Skeletal muscle tissue (tissue), 3 donors: ENCODE measurements at regions not wholly inside any gene's neighbourhood (a gene's known extent, or its start where the extent isn't known, plus 50 kb on each side); places are given as distances from the start of the nearest gene placed in this dataset.
A peak's percentile ranks its signal among the peaks of the same experiment; 100 is the strongest.

Experiments used
- H3K27ac ChIP-seq: one replicate; pipeline ENCODE4 v1.7.0; 2013; ENCODE audit warnings: mild to moderate bottlenecking, low read depth, low read length, inconsistent platforms
- H3K27me3 ChIP-seq, 3 donors: one replicate each; pipeline ENCODE4 v1.7.0; 2013; ENCODE audit warnings: low read length in 3 of 3; ENCODE audit not compliant: control insufficient read depth in 3 of 3, insufficient read depth in 3 of 3
- H3K36me3 ChIP-seq, 3 donors: one replicate each; pipeline ENCODE4 v1.7.0; 2013; ENCODE audit warnings: low read length in 3 of 3; ENCODE audit not compliant: control insufficient read depth in 3 of 3, insufficient read depth in 3 of 3
- H3K4me1 ChIP-seq, 3 donors: one replicate each; pipeline ENCODE4 v1.7.0; 2013; ENCODE audit warnings: low read length in 3 of 3, mild to moderate bottlenecking in 3 of 3; ENCODE audit not compliant: control insufficient read depth in 3 of 3, insufficient read depth in 3 of 3
- H3K4me3 ChIP-seq, 3 donors: one replicate each; pipeline ENCODE4 v1.7.0; 2013; ENCODE audit warnings: low read length in 3 of 3
- H3K9ac ChIP-seq, 3 donors: one replicate each; pipeline ENCODE4 v1.7.0; 2013; ENCODE audit warnings: low read length in 3 of 3, mild to moderate bottlenecking in 3 of 3, moderate library complexity in 2 of 3, low read depth in 1 of 3
- H3K9me3 ChIP-seq, 3 donors: one replicate each; pipeline ENCODE4 v1.7.0; 2013; ENCODE audit warnings: low read length in 3 of 3; ENCODE audit not compliant: control insufficient read depth in 3 of 3
- donor health status: Osteomylitis.

GRCh38 chr13:67574320-67575233 is 344.4 kb upstream of the PCDH9 start:
- Histone ChIP-seq H3K4me3 (no peak overlapping the region), H3K9me3 (no peaks in the 10 kb centered on the region), H3K27ac (peak overlapping the region; percentile 45), H3K36me3 (no peaks in the 10 kb centered on the region), H3K4me1 (no peaks in the 10 kb centered on the region), H3K9ac (no peak overlapping the region), H3K27me3 (no peaks in the 10 kb centered on the region)

GRCh38 chr13:67568205-67568604 is 338.1 kb upstream of the PCDH9 start:
- no peaks in the 10 kb centered on the region for H3K27me3 ChIP-seq
- H3K4me1 ChIP-seq, result no peaks in the 10 kb centered on the region
- H3K27ac ChIP-seq, result no peak overlapping the region
- H3K4me3 ChIP-seq, result no peak overlapping the region
- H3K36me3 ChIP-seq, result no peaks in the 10 kb centered on the region
- H3K9me3 ChIP-seq, result no peaks in the 10 kb centered on the region
- H3K9ac ChIP-seq, result no peak overlapping the region

GRCh38 chr13:67557642-67558241 is 327.6 kb upstream of the PCDH9 start:
- H3K4me1 ChIP-seq, result no peaks in the 10 kb centered on the region
- no peak overlapping the region for H3K9ac ChIP-seq

GRCh38 chr13:67557118-67557517 is 327.0 kb upstream of the PCDH9 start:
- Histone ChIP-seq H3K4me3 (no peak overlapping the region), H3K4me1 (no peaks in the 10 kb centered on the region), H3K9me3 (no peaks in the 10 kb centered on the region), H3K9ac (no peak overlapping the region), H3K27ac (no peak overlapping the region), H3K27me3 (no peaks in the 10 kb centered on the region), H3K36me3 (no peaks in the 10 kb centered on the region)

More at GRCh38 chr13:67557642-67558241, 327.6 kb upstream of the PCDH9 start:
- Histone ChIP-seq H3K27ac (no peak overlapping the region), H3K9me3 (no peaks in the 10 kb centered on the region), H3K4me3 (no peak overlapping the region), H3K36me3 (no peaks in the 10 kb centered on the region), H3K27me3 (no peaks in the 10 kb centered on the region)

GRCh38 chr13:67554746-67555452 is 324.8 kb upstream of the PCDH9 start:
- H3K9ac ChIP-seq, result no peak overlapping the region
- no peaks in the 10 kb centered on the region for H3K27me3 ChIP-seq
- no peaks in the 10 kb centered on the region for H3K4me1 ChIP-seq

GRCh38 chr13:67554286-67554685 is 324.1 kb upstream of the PCDH9 start:
- H3K9ac ChIP-seq, result no peak overlapping the region
- no peaks in the 10 kb centered on the region for H3K36me3 ChIP-seq
- no peak overlapping the region for H3K4me3 ChIP-seq
- no peaks in the 10 kb centered on the region for H3K9me3 ChIP-seq
- H3K27ac ChIP-seq, result no peak overlapping the region
- H3K27me3 ChIP-seq, result no peaks in the 10 kb centered on the region
- H3K4me1 ChIP-seq, result no peaks in the 10 kb centered on the region

More at GRCh38 chr13:67554746-67555452, 324.8 kb upstream of the PCDH9 start:
- H3K27ac ChIP-seq, result no peak overlapping the region
- no peaks in the 10 kb centered on the region for H3K36me3 ChIP-seq
- H3K4me3 ChIP-seq, result no peak overlapping the region
- H3K9me3 ChIP-seq, result no peaks in the 10 kb centered on the region

- H3K4me1 ChIP-seq, result no peaks in the 10 kb centered on the region
- H3K27ac ChIP-seq, result no peak overlapping the region
- H3K27me3 ChIP-seq, result no peaks in the 10 kb centered on the region
- no peak overlapping the region for H3K9ac ChIP-seq
- no peaks in the 10 kb centered on the region for H3K36me3 ChIP-seq
- no peak overlapping the region for H3K4me3 ChIP-seq
- H3K9me3 ChIP-seq, result no peaks in the 10 kb centered on the region
These were observed 319.2 kb upstream of the PCDH9 start for GRCh38 chr13:67549331-67549730.

GRCh38 chr13:67538906-67539305 is 308.8 kb upstream of the PCDH9 start:
- Histone ChIP-seq H3K4me1 (no peaks in the 10 kb centered on the region), H3K4me3 (no peak overlapping the region), H3K9ac (no peak overlapping the region), H3K9me3 (no peaks in the 10 kb centered on the region), H3K27me3 (no peaks in the 10 kb centered on the region), H3K27ac (no peak overlapping the region), H3K36me3 (no peaks in the 10 kb centered on the region)

GRCh38 chr13:67520886-67521285 is 290.8 kb upstream of the PCDH9 start:
- H3K4me1 ChIP-seq, result no peaks in the 10 kb centered on the region
- no peak overlapping the region for H3K27ac ChIP-seq
- H3K4me3 ChIP-seq, result no peak overlapping the region
- H3K36me3 ChIP-seq, result no peaks in the 10 kb centered on the region
- no peaks in the 10 kb centered on the region for H3K27me3 ChIP-seq
- no peaks in the 10 kb centered on the region for H3K9me3 ChIP-seq
- H3K9ac ChIP-seq, result no peak overlapping the region

- H3K27ac ChIP-seq, result no peak overlapping the region
- H3K9ac ChIP-seq, result no peak overlapping the region
- H3K27me3 ChIP-seq, result no peaks in the 10 kb centered on the region
- H3K36me3 ChIP-seq, result no peaks in the 10 kb centered on the region
- no peaks in the 10 kb centered on the region for H3K4me1 ChIP-seq
- no peaks in the 10 kb centered on the region for H3K9me3 ChIP-seq
- H3K4me3 ChIP-seq, result no peak overlapping the region
These were observed 289.2 kb upstream of the PCDH9 start for GRCh38 chr13:67519356-67519755.
